ENCODE measurements at regions not wholly inside any gene's neighbourhood (a gene's known extent, or its start where the extent isn't known, plus 50 kb on each side); places are given as distances from the start of the nearest gene placed in this dataset.

DNA sequence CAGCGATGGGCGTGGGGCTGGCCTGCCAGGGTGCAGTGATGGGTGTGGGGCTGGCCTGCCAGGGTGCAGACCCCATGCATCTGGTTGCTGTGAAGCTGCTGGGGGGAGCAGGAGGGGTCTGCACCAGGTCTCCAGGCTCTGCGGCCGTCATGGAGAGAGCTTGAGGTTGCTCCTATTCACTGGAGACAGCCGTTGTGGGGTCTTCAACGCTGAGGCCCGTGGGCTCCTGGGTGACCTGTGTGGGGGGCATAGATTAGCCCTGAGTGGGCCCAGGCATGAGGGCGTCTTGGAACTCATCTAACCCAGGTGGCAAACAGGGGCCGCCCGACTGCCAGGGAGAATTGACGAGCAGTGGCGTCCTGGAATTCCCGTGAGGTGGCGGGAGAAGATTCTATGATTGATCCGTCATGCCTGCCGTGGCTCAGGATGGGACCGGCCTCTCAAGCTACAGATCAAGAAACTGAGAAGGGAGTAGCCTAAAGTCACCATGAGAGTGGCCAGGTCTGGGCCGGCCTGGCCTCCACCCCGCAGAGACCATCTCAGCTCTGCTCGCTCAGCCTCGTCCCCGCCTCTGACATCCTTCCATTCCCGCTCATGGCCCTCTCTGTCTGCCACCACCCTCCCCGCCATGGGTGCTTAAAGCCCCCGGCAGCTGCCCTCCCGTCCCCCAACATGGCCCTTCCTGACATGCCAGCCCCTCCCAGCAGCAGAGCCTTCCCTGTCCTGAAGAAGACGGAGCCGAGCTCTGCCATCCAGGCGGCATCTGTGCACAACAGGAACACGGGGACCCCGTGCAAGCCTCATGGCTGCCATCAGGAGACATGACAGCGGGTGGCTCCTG lies 50.7 kb upstream of the ACSF3 start:
- H3K36me3 ChIP-seq (replicated peaks), result no peaks in the 10 kb centered on the region
- H3K27me3 ChIP-seq (replicated peaks), result peaks cover 1% of the 10 kb centered on the region
- in situ Hi-C loops (cut with HindIII; ENCODE audit: low pct_ligation_motif_present, low sequenced_read_pairs), result no loop called here
- no peak overlapping the region for H3K4me3 ChIP-seq (ENCODE audit: low read depth, low read length)
- DNase-seq, result no peak
- no peak overlapping the region for H3K27ac ChIP-seq
- TF ChIP-seq, protein P1, sequence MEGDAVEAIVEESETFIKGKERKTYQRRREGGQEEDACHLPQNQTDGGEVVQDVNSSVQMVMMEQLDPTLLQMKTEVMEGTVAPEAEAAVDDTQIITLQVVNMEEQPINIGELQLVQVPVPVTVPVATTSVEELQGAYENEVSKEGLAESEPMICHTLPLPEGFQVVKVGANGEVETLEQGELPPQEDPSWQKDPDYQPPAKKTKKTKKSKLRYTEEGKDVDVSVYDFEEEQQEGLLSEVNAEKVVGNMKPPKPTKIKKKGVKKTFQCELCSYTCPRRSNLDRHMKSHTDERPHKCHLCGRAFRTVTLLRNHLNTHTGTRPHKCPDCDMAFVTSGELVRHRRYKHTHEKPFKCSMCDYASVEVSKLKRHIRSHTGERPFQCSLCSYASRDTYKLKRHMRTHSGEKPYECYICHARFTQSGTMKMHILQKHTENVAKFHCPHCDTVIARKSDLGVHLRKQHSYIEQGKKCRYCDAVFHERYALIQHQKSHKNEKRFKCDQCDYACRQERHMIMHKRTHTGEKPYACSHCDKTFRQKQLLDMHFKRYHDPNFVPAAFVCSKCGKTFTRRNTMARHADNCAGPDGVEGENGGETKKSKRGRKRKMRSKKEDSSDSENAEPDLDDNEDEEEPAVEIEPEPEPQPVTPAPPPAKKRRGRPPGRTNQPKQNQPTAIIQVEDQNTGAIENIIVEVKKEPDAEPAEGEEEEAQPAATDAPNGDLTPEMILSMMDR (IDR thresholded peaks at IDR 0.05; ENCODE audit: low read depth, low read length, missing control alignments), result no peak

GRCh38 chr16:89043636-89044417 lies 49.8 kb upstream of the ACSF3 start:
- Histone ChIP-seq H3K27ac (no peak overlapping the region), H3K27me3 (replicated peaks) (peaks cover 7% of the 10 kb centered on the region), H3K4me3 (ENCODE audit: low read depth, low read length) (no peak overlapping the region), H3K36me3 (replicated peaks) (no peaks in the 10 kb centered on the region)
- in situ Hi-C loops (cut with HindIII; ENCODE audit: low pct_ligation_motif_present, low sequenced_read_pairs), result no loop called here
- no peak for DNase-seq
- TF ChIP-seq, protein P1 (IDR thresholded peaks at IDR 0.05; ENCODE audit: low read depth, low read length, missing control alignments), result no peak

Measured in brain microvascular endothelial cell (primary cell).